ENCODE measurements at regions not wholly inside any gene's neighbourhood (a gene's known extent, or its start where the extent isn't known, plus 50 kb on each side); places are given as distances from the start of the nearest gene placed in this dataset.

- no peak for TF ChIP-seq ZFX (IDR thresholded peaks at IDR 0.05)
- no peak for TF ChIP-seq CTCF (conservative IDR thresholded peaks at IDR 0.05)
- H3K27ac ChIP-seq: no peak overlapping the region
Observed at GRCh38 chr6:81564470-81565068, 187.9 kb downstream of the TENT5A start.

GRCh38 chr6:81562169-81562568 lies 190.3 kb downstream of the TENT5A start:
- TF ChIP-seq CTCF (conservative IDR thresholded peaks at IDR 0.05): no peak
- no peak for TF ChIP-seq ZFX (IDR thresholded peaks at IDR 0.05)
- H3K27ac ChIP-seq: no peak overlapping the region

GRCh38 chr6:81561731-81562130 lies 190.8 kb downstream of the TENT5A start:
- TF ChIP-seq CTCF (conservative IDR thresholded peaks at IDR 0.05) (no peak), ZFX (IDR thresholded peaks at IDR 0.05) (no peak)

GRCh38 chr6:81561071-81561564 lies 191.4 kb downstream of the TENT5A start:
- H3K27ac ChIP-seq: no peak overlapping the region
- no peak for TF ChIP-seq ZFX (IDR thresholded peaks at IDR 0.05)
- TF ChIP-seq CTCF (conservative IDR thresholded peaks at IDR 0.05): no peak

More at GRCh38 chr6:81561731-81562130, 190.8 kb downstream of the TENT5A start:
- no peak overlapping the region for H3K27ac ChIP-seq

- H3K27ac ChIP-seq: no peak overlapping the region
- no peak for TF ChIP-seq CTCF (conservative IDR thresholded peaks at IDR 0.05)
- TF ChIP-seq ZFX (IDR thresholded peaks at IDR 0.05): no peak
Observed at GRCh38 chr6:81557811-81558210, 194.7 kb downstream of the TENT5A start.

GRCh38 chr6:81556551-81556950 lies 195.9 kb downstream of the TENT5A start:
- H3K27ac ChIP-seq: no peak overlapping the region
- TF ChIP-seq ZFX (IDR thresholded peaks at IDR 0.05): no peak
- TF ChIP-seq CTCF (conservative IDR thresholded peaks at IDR 0.05): no peak

- H3K27ac ChIP-seq: no peak overlapping the region
- TF ChIP-seq ZFX (IDR thresholded peaks at IDR 0.05) (no peak), CTCF (conservative IDR thresholded peaks at IDR 0.05) (no peak)
Observed at GRCh38 chr6:81553216-81553615, 199.3 kb downstream of the TENT5A start.
